GM12878 (cell line): ENCODE measurements at regions not wholly inside any gene's neighbourhood (a gene's known extent, or its start where the extent isn't known, plus 50 kb on each side); places are given as distances from the start of the nearest gene placed in this dataset.

Source experiments
- JUND ChIP-seq: IDR thresholded peaks from 2 replicates; pipeline ENCODE4 v1.6.1; 2012; ENCODE audit warnings: low read depth, mild to moderate bottlenecking, low read length, improper control_type of control experiment, moderate library complexity
- TF ChIP-seq, protein P1 (sequence below): IDR thresholded peaks from 2 replicates; pipeline ENCODE4 v1.6.1; 2012; ENCODE audit warnings: low read length, inconsistent platforms
- TF ChIP-seq, protein P2 (sequence below): fragments of 450-650 bp; IDR thresholded peaks from 2 replicates; pipeline ENCODE4 v1.6.1; 2014; ENCODE audit warnings: mild to moderate bottlenecking
- TF ChIP-seq, protein P3 (sequence below): fragments of 450-650 bp; IDR thresholded peaks from 2 replicates; pipeline ENCODE4 v1.6.1; 2017; ENCODE audit warnings: mild to moderate bottlenecking, moderate library complexity

DNA sequence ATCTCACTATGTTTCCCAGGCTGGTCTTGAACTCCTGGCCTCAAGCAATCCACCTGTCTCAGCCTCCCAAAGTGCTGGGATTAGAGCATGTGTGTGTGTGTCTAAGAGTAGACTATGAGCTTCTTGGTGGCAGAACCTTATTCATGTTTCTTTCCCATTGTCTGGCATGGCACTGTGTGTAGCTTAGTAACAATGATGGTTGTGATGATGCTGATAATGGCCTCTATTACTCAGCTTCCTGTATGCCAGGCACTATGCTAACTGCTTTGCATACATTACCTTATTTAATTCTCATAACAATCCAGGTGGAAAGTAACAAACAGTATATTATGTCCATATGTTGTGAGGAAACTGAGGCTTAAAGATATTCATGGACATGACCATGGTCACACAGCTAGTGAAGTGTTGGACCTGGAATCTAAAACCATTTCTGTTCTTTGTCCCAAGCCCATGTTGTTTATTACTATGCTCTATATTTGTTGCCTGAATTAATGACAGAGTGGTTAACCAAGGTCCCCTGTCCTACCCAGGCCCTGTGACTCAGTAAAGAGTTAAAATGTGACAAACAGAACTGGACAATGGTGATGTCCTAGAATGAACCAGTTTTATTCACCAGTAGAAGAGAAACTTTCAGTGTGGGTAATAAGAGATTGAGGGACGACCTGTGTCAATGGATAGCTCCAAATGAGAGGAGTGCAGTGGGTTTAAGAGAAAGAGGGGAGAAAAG lies 109.6 kb downstream of the KLF5 start (continued):
- TF ChIP-seq, protein P1, sequence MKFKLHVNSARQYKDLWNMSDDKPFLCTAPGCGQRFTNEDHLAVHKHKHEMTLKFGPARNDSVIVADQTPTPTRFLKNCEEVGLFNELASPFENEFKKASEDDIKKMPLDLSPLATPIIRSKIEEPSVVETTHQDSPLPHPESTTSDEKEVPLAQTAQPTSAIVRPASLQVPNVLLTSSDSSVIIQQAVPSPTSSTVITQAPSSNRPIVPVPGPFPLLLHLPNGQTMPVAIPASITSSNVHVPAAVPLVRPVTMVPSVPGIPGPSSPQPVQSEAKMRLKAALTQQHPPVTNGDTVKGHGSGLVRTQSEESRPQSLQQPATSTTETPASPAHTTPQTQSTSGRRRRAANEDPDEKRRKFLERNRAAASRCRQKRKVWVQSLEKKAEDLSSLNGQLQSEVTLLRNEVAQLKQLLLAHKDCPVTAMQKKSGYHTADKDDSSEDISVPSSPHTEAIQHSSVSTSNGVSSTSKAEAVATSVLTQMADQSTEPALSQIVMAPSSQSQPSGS = no peak
- no peak for TF ChIP-seq JUND
- TF ChIP-seq, protein P2, sequence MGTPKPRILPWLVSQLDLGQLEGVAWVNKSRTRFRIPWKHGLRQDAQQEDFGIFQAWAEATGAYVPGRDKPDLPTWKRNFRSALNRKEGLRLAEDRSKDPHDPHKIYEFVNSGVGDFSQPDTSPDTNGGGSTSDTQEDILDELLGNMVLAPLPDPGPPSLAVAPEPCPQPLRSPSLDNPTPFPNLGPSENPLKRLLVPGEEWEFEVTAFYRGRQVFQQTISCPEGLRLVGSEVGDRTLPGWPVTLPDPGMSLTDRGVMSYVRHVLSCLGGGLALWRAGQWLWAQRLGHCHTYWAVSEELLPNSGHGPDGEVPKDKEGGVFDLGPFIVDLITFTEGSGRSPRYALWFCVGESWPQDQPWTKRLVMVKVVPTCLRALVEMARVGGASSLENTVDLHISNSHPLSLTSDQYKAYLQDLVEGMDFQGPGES = no peak
- TF ChIP-seq, protein P3, sequence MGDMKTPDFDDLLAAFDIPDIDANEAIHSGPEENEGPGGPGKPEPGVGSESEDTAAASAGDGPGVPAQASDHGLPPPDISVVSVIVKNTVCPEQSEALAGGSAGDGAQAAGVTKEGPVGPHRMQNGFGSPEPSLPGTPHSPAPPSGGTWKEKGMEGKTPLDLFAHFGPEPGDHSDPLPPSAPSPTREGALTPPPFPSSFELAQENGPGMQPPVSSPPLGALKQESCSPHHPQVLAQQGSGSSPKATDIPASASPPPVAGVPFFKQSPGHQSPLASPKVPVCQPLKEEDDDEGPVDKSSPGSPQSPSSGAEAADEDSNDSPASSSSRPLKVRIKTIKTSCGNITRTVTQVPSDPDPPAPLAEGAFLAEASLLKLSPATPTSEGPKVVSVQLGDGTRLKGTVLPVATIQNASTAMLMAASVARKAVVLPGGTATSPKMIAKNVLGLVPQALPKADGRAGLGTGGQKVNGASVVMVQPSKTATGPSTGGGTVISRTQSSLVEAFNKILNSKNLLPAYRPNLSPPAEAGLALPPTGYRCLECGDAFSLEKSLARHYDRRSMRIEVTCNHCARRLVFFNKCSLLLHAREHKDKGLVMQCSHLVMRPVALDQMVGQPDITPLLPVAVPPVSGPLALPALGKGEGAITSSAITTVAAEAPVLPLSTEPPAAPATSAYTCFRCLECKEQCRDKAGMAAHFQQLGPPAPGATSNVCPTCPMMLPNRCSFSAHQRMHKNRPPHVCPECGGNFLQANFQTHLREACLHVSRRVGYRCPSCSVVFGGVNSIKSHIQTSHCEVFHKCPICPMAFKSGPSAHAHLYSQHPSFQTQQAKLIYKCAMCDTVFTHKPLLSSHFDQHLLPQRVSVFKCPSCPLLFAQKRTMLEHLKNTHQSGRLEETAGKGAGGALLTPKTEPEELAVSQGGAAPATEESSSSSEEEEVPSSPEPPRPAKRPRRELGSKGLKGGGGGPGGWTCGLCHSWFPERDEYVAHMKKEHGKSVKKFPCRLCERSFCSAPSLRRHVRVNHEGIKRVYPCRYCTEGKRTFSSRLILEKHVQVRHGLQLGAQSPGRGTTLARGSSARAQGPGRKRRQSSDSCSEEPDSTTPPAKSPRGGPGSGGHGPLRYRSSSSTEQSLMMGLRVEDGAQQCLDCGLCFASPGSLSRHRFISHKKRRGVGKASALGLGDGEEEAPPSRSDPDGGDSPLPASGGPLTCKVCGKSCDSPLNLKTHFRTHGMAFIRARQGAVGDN = no peak
- TF ChIP-seq, all 136 proteins: peak for 0
